ENCODE measurements at regions not wholly inside any gene's neighbourhood (a gene's known extent, or its start where the extent isn't known, plus 50 kb on each side); places are given as distances from the start of the nearest gene placed in this dataset.
"Not testable (repeated sequence)": the region's sequence is repeated elsewhere in the genome, so short reads cannot be mapped to it uniquely, and the experiment has no call there.

GRCh38 chr9:129453734-129454133 is 167.2 kb downstream of the C9orf50 start:
- DNase-seq, result no peak

DNA sequence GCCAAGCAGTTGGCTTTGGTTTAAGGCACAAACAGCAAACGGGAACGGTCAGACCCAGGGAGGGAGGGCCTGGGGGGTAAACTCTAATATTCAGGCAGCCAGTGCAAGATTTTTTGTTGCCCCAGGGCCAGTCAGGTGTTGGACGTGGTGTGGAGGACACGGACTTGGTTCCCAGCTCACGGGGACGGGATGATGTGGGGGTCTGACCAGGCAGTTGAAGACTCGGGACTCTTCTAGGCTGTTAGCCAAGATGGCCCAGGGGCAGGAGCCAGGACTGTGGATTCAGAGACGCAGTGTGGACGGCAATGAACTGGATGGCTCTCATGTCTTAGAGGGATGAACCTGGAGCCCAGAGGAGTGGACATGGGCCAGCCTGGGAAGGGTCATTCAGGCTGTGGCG is 169.2 kb downstream of the C9orf50 start:
- no peak for DNase-seq

GRCh38 chr9:129451089-129451656 is 169.7 kb downstream of the C9orf50 start:
- DNase-seq, result no peak

DNA sequence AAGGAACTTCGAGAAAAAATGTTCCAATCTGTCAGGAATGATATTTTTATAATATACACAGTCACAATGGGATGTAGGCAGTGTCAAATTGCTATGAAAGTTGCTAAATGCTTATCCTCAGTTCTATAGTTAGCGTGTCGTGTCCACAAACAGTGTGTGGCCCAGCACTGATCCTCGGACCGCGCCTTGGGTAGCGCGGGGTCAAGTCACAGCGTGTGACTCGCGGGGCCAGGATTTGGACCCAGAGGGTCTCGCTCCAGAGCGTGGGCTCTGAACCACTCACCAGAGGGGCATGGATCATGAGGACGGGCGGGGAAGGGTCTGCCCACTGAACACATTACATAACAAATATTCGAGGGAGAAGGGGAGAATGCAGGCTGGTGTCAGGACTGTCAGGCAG is 171.8 kb downstream of the C9orf50 start:
- no peak for DNase-seq

DNA sequence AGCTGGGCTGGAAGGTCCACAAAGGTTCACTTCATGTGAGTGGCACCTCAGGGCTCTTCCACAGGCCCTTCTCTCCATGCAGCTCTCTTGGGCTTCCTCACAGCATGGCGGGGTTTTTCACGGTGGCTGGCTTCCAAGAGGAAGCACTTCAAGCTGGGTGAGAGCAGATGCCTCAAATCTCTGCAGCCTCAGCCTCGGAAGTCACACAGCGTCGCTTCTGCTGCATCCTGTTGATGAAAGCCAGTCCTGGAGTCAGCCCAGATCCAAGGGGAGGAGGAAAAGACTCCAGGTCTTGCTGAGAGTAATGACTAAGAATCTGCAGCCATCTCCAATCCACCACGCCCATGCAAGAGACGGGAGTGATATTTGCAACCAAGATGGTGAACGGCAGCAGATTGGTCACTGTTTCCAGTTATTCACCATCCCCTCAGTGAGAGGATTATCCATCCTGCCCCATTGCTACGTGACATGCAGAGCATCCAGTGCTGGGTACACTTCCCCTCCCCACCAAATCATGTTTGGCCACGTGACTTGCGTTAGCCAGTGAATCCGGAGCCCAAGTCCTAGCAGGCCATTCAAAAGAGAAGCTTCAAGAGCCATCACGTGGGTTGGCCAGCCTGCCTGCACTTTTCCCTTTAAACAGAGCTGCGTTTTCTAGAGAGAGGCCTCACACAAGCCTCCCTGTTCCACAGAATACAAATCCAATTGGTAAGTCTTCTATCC is 173.9 kb downstream of the C9orf50 start:
- DNase-seq, result no peak

DNA sequence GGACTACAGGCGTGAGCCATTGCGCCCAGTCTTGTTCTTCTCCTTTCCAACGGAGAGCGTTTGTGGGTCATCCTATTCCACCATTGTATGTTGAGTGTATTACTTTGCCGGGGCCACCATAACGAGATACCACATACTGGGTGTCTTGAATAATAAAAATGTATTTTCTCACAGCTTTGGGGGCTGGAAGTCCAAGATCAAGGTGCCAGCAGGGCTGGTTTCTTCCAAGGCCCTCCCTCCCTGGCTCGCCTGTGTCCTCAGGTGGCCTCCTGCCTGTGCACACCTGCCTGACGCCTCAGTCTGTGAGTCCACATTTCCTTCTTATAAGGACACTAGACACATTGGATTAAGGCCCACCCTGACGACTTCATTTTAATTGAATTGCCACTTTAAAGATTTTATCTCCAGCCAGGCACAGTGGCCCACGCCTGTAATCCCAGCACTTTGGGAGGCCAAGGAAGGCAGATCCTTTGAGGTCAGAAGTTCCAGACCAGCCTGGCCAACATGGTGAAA is 175.1 kb downstream of the C9orf50 start:
- no peak for DNase-seq

- DNase-seq, result not testable (repeated sequence)
These were observed 177.3 kb downstream of the C9orf50 start for GRCh38 chr9:129443515-129444164.

DNA sequence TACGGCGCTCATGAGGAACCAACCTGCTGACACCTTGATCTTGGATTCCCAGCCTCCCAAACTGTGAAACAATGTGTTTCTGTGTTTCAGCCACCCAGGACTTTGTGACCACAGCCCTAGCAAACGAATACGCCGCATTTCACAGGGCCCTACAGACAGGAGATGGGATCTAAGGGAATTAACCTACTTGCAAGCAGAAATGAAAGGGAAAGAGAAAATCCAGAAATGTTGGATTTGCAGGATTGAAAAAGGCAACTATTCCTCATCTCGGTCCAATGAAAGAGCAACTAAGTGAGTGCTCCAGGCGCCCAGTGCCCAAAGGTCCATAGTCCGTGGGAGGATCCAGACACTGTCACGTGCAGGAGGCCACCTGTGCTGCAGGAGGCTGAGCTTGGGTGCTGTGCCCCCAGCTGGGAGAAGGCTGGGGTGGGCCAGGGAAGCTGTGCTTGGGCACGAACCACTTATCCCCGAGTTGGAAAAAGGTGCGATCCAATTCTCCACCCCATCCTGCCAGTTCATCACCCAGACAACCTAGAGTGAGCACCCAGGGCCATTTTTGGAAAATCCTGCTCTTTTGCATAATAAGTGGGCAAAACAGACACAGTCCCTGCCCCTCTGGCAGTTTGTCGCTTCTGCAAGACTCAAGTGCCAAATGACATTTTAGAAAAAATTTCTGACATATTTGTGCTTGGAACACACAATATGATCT is 177.9 kb downstream of the C9orf50 start:
- DNase-seq, result no peak

- DNase-seq, result no peak
These were observed 179.0 kb downstream of the C9orf50 start for GRCh38 chr9:129441852-129442251.

GRCh38 chr9:129440435-129441186 is 180.3 kb downstream of the C9orf50 start:
- DNase-seq, result no peak

DNA sequence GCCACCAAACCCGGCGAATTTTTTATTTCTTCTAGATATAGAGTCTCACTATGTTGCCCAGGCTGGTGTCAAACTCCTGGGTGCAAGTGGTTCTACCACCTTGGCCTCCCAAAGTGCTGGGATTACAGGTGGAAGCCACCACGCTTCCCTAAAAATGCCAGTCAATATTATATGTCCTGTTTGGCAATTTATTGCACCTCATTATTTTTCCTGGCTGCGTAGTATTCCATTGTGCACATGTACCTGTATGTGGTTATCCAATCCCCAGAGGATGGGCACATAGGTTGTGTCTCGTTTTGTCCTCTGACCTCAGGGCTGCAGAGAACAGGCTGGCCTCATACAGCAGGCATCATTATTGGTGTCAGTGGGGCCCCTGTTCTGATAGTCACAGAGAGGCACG is 181.7 kb downstream of the C9orf50 start:
- no peak for DNase-seq

DNA sequence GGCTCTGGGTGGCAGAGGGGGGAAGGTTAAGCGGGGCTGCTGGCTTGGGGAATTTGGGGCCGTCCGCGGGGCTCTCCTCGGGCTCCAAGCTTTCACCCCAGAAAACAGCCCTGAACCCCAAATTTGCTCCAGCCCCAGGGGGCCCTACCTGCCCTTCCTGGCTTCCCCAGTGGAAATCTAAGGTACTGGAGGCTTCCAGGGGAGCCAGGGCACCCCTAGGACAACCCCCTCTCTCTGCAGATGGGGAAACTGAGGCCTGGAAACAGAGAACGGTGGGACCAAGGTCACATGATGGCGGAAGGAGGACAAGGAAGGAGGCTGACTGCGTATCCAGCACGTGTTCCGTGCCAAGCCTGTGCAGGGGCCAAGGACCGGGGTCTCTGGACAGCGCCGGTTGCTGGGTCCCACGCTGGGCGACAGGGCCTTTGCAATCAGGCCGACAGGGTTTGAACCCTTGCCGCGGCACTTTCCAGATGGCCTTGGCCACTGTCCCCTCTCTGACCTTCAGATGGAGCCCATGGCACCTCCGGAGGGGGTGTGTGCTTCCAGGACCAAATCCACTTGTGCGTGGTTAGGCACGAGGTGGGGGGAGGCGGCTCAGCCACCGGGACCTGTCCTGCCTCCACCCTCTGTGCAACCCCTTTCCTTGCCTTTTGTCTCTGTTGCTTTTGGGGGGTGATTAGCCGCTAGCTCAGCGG is 183.1 kb downstream of the C9orf50 start:
- no peak for DNase-seq

GRCh38 chr9:129436751-129437625 is 183.9 kb downstream of the C9orf50 start:
- no peak for DNase-seq

DNA sequence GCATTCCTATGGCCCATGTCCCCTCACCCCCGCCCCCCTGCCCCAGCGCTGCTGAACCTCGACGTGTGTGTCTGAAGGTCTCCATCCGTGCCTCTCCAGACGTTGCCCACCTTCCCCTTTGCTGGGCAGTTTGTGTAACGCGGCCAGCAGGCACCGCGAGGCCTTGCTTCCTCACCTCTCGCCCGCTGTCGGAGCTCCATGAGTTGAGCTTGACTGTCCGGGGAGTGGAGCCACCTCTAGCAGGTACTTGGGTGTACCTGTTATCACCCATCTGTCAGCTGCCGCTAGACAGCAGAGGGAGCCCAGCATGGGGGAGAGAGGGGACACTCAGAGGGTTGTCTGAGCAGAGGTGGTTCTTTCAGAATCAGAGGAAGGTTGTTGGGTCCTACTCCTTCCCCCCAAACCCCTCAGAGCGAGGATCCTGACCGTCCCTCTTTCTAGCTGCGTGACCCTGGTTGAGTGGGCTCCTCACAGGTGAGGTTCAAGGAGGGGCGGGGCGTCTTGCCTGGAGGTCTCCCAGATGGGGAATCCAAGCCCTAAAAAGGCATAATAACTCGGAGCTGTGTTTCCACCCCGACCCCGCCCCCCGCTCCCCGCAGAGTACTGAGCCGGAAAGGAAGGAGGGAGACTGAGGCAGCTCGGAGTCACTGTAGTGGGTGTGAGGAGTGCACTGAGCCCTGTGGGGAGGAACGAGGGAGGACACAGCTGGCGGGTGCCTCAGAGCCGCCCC is 184.7 kb downstream of the C9orf50 start:
- DNase-seq, result no peak

GRCh38 chr9:129435291-129435690 is 185.6 kb downstream of the C9orf50 start:
- DNase-seq, result no peak

DNA sequence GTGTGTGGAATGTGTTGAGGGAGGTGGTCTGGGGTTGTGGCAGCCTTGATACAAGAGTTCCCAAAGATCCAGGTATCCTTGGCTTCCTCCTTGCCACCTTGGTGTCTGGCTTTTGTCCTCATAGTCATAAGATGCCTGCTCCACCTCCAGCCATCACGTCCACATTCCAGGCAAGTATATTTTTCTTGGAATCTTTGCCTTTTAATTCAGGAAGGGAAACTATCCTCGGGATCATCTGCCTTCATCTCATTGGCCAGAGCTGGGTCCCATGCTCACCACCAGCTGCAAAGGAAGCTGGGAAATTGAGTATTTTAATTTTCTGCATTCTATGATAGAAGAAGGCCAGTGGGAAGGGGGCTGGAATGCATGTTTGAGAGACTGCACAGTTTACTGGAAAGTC is 186.7 kb downstream of the C9orf50 start:
- no peak for DNase-seq

GRCh38 chr9:129432297-129433154 is 188.4 kb downstream of the C9orf50 start:
- no peak for DNase-seq

GRCh38 chr9:129430940-129431643 is 189.8 kb downstream of the C9orf50 start:
- DNase-seq, result no peak

Data from activated CD4-positive, alpha-beta T cell treated with anti-CD3 and anti-CD28 coated beads, Interleukin-2, Interleukin-6, amounts not matched to agents 100 ng/mL and 50 ng/mL, durations not matched to agents 16 hours and 8 hours (primary cell).